Fibroblast of upper back skin (primary cell): ENCODE measurements at regions not wholly inside any gene's neighbourhood (a gene's known extent, or its start where the extent isn't known, plus 50 kb on each side); places are given as distances from the start of the nearest gene placed in this dataset.

ENCODE experiments used
- DNase-seq: peaks from one replicate; pipeline ENCODE4 v3.0.0-alpha.2; 2013

DNA sequence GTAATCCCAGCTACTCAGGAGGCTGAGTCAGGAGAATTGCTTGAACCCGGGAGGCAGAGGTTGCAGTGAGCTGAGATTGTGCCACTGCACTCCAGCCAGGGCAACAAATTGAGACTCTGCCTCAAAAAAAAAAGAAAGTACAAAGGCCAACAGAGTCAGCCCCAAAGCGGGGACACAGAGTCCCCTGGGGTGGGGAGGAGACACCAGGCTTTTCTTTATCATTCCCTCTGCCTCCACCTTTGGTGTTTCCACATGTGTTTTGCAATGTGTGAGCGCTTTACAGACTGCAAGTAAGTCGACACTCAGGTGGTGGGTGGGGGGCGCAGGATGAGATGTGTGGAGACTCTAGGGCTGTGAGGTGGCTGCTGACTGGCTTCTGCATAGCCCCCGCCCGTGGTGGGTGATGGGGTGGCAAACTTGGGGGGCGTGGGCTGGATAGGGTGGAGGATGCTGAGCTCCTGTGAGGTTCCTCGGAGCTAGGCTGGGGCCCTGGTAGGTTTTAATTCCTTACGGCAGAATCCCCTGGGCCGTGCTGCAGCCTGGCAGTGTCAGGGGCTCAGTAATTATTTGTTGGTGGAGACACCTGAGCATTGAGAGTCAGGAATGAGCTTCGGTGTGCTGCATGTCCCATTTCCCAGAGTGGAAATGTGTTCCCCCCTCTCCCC, 177.2 kb downstream of the CTTN start:
- no peak for DNase-seq

DNA sequence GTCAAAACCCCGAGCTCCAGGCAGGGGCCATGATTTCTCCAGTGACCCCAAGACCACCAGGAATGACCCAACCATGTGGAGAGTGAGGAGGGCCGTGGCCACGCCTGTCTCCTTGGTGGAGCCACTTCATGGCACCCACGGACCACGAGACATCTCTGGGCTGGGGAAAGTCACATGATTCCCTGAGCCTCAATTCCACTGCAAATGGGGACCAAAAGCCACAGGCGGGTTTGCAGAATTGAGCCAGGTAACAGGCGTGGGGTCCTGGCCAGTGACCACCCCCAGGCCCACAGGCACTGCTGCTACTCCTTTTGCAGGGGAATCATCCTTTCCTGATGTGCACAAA, 178.9 kb downstream of the CTTN start:
- no peak for DNase-seq

DNA sequence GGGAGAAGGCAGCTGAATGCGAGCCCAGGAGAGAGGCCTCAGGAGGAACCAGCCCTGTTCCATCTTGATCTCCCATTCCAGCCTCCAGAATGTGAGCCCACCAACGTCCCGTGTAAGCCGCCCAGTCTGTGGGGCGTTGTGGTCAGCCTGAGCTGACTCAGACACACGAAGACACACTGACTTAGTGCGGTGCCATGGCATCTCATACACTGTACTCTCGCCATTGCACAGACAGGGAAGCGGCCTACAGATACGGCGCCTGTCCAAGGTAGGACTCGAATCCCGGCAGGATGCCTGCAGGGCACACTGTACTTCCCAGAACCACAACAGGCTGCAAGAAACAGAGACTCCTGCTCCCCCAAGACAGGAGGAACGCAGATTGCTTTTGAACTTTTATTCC, 179.6 kb downstream of the CTTN start:
- no peak for DNase-seq

DNA sequence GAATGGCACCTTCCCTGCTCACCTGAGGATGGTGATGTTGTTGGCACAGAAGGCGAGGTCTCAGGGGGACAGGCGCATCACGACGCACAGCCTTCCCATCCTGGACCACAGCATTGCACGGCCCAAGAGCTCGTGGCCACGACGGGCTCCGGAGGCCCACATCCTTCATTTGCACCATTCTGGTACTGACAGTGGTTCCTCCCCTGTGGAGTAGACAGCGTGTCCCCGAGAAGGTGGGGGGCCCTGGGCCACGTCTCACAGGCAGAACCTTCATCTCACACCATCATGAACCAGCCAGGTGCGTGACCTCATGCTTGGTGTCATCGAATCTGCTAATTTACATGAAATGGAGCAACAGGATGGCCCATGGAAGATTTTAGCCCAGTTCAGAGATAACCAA, 180.0 kb downstream of the CTTN start:
- DNase-seq: no peak

DNA sequence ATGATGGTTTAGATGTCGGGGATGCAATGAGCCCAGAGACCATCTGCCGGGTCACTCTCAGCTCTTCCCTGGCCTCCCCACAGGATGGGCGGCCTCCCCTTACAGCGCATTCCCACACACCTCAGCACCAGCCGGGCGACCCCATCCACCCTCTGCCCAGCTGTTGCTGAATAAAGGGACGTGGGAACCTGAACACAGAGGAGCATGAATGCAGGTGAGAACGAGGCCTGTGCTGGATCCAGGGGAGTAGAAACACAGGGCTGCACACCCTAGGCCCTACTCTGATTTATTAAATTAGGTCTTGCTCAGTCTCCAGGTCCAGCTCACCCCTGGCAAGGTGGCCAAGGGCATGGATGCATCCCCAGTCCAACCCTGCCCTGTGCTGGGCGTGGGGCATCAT, 180.5 kb downstream of the CTTN start:
- DNase-seq: no peak

DNA sequence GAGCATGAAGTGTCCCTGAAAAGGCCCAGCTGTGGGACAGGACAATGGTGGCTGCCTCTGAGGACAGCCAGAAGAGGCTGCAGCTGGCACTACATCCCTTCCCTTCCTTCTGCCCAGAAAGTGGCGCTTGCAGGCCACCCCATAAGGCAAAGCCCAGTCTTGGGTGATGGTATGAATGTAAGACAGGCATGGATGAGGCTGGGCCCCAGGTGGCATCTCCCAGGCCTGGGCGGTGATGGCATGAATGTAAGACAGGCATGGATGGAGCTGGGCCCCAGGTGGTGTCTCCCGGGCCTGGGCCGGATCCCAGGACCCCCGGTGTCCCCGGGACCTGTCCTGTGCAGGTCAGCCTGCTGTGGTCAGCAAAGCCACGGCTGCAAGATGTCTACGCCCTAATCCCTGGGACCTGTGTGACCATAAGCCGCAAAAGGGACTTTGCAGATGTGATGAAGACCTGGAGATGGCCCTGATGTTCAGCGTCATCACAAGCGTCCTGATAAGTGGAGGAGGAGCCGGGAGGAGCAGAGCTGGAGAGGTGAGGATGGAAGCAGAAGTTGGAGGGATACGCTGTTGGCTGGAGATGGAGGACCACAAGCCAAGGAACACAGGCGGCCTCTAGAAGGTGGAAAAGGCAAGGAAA, 181.1 kb downstream of the CTTN start:
- no peak for DNase-seq

DNA sequence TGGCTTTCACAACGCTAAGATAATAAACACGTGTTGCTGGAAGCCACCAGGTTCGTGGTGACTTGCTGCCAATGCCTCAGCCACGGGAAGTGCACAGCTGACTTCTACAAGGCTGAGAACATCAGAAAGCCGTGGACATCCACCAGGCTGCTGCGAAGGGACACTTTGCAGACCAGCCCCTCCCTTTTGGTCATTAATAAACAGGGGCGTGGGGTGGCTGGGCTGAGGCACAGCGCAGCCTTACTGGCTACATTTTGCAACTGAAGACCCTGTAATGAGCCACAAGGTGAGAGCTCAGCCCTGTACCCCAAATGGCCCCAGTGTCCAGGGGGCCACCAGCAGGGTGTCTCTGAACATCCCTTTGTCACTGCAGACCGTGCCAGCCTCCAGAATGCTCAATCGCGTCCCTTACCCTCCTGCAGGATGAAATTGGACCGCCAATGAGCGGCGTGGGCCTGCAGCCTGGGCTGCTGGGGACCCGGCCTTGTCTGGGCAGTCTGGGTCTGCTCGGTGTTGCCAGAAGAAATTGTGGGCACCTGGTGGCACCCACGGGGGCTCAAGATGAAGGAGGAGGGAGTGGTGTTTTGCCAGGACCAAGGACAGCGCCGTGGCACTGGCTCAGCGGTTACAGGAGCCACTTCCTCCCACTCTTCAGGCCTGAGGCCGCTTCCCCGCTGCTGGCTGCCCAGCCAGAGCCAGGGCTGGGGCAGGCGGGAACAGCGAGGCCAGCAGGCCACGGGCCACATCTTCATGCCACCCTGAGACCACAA, 181.9 kb downstream of the CTTN start:
- DNase-seq: no peak

DNA sequence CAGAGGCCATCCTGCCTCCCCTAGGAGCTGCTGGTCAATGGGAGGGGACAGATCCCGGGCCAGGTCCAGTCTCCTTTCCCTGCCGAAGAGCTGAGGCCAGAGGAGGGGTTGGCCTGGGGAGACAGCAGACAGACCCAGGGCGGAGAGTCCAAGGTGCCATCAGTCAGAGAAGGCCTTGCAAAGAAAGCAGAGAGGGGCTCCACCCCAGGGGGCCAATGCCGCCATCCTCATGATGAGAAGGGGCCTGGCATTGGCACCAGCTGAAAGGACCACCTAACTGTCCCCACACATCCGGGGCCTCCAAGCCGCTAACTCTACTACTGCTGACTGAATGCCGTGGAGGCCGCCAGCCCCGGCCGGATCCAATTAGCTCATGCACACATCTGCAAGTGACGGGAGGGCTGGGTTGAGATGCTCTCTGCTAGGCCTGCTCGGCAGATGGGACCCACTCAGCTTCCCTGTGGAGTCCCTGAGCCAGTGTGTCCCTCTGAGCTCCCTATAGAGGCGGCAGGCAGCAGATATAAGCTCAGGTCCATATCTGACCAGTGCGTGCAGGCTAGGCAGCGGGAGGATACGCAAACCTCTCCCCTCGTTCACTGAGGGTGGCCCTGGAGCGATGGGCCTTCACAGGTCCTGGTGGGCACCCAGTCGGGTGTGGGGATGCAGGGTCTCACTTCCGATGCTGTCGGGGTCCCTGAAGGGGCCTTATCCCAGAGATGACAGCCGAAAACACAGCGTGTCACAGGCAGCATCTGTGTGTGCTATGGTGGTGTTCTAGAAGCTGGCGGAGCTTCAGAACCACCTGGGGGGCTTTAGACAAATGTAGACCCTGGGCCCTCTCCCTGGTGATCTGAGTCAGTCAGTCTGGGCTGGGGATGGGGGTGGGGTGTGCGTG, 183.9 kb downstream of the CTTN start:
- no peak for DNase-seq

DNA sequence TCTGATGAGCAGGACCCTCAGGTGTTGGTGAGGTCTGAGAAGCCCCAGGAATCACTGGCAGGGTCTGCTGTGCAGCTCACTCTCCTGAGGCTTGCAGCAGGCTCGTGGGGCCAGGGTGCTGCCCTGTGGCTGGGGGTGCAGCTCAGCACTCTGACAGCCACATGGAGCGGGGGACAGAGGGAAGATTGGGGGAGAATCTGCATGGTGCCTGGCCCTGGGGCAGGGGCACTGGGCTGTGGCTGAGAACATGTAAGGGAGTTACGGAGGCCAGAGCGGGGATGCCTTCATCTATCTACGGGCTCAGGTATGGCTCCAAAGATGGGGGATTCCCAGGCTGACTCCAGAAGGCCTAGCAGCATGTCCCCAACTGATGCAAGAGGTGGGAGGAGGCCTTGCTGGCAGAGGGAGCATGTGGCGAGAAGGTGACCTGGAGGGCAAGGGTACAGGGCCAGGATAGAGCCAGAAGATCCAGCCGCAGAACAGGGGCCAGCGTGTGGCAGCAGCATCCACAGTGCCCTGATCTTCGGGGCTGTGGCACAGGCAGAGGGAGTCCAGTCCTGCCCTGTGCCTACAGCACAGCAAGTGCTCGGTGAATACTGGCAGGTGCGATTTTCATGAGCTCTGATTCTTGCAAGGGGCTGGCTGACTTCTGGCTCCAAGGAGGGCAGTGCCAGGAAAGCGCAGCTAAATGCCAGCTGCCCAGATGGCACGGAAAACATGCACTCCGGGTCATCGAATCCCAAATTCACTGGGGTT, 184.7 kb downstream of the CTTN start:
- DNase-seq: no peak

DNA sequence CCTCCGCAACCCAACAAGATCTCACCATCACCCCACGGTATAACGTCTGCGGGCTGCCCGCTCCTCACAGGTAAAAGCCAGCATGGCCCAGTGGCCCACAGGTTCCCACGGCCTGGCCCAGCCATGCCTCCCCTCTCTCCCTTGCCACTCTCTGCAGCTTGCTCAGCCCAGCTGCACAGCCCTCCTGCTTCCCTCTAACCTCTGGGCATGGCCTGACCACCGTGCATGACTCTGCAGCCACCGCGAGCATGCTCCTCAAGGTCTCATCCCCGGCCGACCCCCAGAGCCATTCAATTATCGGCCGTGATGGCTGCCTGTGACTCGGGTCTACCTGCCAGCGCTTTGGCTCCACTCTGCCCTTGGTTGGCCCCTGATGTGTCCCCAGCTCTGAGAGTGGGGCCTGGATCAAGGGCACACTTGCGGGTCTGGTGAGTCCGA, 185.5 kb downstream of the CTTN start:
- no peak for DNase-seq

DNA sequence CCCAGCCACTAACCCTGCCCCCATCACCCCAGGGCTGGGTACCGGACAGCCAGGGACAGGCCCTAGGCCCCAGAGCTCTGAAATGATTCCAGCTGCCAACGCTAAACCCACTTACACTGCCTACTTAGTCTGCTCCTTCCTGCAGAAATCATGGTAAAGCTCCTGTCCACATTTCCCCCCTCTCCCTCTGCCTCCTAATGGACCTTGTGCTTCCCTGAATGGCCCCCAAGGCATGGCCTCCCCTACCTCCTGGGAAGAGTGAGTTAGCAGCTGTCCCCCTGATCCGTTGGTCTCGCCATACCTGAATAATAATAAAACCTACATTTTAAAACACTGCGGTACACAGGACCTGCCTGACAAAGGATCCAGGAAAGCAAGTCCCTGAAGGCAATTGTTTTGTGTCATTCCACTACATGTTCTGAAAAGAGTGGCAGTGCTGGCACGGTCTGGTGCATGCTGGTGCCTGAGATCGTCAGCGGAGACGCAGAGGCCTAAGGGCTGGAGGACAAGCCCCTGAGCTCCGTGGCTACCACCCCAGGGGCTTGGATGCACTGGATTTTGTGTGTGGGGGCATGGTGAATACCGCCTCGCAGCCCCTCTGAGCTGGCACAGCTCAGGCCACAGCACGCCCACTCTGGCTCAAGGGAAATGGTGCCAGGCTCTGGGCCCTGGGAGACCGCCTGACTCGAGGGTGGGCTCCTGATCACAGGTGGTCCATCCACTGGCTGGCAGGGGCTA, 186.3 kb downstream of the CTTN start:
- DNase-seq: no peak

DNA sequence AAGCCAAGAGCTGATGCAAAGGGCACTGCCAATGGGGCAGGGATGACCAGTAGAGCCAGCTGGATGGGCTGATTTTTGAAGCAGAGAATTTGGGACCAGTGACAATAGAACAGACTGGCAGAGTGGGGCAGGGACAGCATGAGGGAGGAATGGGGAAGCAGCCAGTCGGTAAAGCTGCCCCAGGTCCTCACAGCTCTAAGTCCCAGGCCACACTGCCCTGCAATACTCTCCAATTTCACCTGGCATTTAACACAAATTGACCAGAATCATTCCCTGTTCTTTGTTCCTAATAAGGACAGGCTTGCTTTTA, 186.9 kb downstream of the CTTN start:
- no peak for DNase-seq

DNA sequence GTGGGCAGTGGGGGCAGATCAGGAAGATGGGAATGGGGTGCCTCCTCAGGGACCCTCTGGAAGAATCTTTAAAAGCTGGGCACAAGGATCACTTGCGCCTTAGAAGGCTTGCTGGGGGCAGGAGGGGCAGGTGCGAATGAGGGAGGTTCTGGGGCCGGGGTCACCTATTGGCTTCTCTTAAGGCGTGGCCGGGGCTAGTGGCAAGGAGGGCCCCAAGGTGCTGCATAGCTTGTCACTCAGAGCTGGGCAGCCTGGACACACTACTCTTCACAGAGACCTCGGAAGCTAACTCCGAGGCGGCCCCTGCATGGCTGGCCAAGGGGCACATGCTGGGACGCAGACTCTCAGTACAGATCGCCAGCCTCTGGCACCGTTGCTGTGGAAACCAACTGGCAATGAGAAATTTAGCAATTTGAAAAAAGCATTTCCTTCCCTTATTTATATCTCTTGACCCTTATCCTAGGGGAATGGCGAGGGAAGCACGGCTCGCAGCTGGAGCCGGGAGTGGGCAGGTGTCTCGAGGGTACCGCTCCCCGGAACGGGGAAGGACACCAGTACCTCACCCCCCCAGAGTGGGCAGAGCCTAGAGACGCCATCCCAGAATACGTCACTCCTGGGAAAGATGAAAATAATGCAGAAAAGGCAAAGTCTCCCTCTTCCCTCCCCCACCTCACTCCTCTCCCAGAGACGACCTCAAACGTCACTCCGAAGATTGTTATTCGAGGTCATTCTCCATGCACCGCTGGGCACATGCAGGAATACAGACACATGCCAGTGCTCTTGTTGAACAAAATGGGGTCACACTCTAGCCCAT, 188.1 kb downstream of the CTTN start:
- no peak for DNase-seq

DNA sequence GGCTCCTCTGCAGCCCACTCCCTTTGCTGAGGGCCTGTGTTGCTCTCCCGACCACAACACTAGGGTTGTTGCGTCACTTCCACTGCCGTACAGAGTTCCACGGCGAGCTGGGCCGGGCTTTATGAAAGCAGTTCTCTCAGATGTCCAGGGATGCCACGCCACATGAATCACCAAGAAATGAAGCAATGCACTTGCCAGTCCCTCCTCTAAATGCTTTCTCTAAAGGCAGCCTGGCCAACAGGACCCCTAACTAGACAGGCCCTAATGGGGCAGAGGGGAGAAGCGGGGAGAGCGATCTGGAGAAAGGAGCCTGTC, 188.7 kb downstream of the CTTN start:
- no peak for DNase-seq

DNA sequence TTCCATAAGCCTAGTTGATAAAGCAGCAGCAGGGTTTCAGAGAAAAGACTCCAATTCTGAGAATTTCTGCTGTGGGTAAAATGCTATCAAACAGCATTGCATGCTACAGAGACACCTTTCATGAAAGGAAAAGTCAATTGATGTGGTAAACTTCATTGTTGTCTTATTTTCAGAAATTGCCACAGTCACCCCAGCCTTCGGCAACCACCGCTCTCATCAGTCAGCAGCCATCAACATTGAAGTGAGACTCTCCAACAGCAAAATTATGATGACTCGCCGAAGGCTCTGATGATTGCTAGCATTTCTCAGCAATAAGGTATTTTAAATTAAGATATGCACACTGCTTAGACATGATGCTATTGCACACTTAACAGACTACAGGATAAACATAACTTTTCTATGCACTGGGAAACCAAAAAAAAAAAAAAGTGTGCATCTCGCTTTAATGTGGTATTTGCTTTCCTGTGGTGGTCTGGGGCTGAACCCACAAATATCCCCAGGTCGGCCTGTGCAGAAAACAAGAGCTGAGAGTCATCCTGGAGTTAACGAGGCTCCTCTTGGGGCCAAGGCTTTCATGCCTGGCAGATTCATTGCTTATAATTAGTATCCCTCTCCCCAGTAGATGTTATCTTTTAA, 192.1 kb downstream of the CTTN start:
- no peak for DNase-seq

DNA sequence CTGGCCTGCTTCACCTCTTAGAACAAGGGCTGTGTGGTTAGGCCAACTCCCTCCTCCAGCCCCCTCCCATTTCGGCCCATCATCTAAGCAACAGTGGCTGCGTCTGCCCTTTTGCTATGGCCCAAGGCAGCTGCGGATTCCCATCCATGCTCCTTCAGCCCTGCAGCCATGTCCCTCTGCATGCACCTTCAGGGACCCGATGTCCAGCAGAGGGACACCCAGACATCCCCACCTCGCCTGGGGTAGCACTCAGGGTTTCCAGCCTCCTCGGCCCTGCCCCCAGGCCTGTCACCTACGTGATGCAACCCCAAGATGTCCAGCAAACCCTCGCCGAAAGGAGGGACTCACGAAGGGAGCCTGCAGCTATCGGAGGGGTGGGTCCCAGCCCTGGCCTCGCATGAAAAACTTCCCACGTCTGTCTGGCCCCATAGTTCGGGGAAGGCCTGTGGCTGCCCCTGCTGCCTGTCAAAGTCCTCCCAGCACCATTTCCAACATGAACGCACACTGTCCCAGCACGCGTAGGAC, 194.4 kb downstream of the CTTN start:
- no peak for DNase-seq

DNA sequence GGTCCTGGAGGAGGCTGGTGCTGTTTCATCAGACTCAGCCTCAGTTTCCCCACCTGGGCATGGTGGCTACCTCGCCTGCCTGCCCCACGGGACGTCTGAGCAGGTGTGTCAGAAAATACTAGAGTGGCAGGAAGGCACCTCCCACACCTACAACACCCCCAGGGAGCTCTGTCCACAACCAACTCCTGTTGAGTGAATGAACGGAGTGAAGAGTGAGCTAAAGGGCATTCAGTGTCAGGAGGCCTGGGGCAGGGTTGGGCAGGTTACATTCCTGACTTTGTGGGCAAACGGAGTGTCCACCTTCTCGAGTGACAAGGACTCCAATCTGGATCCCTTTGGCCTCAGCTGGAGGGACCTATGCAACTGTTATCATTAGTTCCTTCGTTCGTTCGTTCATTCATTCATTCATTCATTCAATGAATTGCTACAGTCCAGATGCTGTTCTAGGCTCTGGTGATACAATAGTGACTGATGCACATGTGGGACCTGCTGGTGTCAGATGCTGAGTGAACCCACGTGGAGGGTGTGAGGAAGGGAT, 195.2 kb downstream of the CTTN start:
- no peak for DNase-seq

DNA sequence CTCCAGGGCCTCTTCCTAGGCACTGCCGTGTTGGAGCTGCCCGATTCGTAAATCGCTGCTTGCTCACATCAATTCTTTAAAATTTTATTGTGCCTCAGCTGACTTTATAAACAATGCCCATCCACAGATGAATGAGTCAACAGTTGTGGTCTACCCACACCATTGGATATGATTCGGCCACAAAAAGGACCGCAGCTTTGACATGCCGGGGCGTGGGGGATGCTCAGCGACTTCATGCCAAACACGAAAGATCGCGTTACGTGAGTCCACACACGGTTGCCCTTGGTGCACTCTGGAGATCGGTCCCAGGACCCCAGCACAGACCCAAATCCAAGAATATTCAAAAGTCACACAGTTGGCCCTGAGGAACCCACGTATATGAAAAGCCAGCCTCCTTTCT, 195.7 kb downstream of the CTTN start:
- DNase-seq: no peak

DNA sequence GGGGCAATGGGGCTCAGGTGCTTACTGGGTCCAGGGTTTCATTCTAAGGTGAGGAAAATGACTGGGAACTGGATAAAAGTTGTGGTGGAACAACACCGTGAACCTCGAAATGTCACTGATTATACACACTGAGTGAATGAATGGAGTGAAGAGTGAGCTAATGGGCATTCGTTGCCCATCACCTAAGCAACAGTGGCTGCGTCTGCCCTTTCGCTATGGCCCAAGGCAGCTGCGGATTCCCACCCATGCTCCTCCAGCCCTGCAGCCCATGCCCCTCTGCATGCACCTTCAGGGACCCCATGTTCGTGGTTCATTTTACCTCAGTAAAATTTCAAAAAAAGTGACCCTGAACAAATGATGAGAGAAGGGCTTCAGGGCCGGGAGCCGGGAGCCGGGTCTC, 196.3 kb downstream of the CTTN start:
- DNase-seq: no peak

DNA sequence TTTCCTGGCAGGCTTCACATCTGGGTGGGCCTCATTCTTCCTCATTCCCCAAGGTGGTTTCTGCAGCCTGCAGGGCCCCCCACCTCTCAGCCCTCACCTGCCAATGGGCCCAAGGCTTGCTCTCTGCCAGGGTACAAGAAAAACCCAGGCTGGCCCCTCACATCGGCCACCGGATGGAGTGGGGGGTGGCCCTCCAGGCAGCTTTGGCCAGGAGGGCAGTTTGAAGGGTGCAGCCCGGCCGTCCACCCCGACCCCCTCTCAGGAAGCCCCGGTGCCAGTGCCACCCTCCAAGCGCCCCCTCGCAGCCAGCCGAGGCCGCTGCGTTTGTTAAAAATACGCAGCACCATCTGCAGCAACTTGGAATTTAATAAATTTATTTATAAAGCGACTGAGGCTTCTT, 196.7 kb downstream of the CTTN start:
- no peak for DNase-seq
